HG02678 (cell line): ENCODE measurements at regions not wholly inside any gene's neighbourhood (a gene's known extent, or its start where the extent isn't known, plus 50 kb on each side); places are given as distances from the start of the nearest gene placed in this dataset.
A peak's percentile ranks its signal among the peaks of the same experiment; 100 is the strongest.
"Not testable (repeated sequence)": the region's sequence is repeated elsewhere in the genome, so short reads cannot be mapped to it uniquely, and the experiment has no call there.

Source experiments
- ATAC-seq: cut with Tn5 transposase; IDR thresholded peaks from one replicate; pipeline ENCODE4 v1.9.1; 2021; ENCODE audit warnings: mild to moderate bottlenecking, moderate library complexity; ENCODE audit not compliant: unreplicated experiment

- no peak for ATAC-seq
Observed at GRCh38 chr2:88396209-88396608, 56.3 kb downstream of the FOXI3 start.

- ATAC-seq, result no peak
Observed at GRCh38 chr2:88377641-88377991, 74.9 kb downstream of the FOXI3 start.

GRCh38 chr2:88372042-88372441 is 80.5 kb downstream of the FOXI3 start:
- no peak for ATAC-seq

GRCh38 chr2:88365408-88365807 is 87.1 kb downstream of the FOXI3 start:
- ATAC-seq, result not testable (repeated sequence)

- no peak for ATAC-seq
Observed at GRCh38 chr2:88355486-88355885, 97.0 kb downstream of the FOXI3 start.

- ATAC-seq, result no peak
Observed at GRCh38 chr2:88351249-88351601, 101.3 kb downstream of the FOXI3 start.

- ATAC-seq, result peak; percentile 58
Observed at GRCh38 chr2:88350331-88351248, 101.9 kb downstream of the FOXI3 start.

GRCh38 chr2:88345842-88346241 is 106.7 kb downstream of the FOXI3 start:
- ATAC-seq, result no peak

- ATAC-seq, result no peak
Observed at GRCh38 chr2:88342749-88343148, 109.7 kb downstream of the FOXI3 start.

GRCh38 chr2:88334418-88334817 is 118.1 kb downstream of the FOXI3 start:
- no peak for ATAC-seq

GRCh38 chr2:88331239-88331638 is 121.3 kb downstream of the FOXI3 start:
- ATAC-seq, result peak; percentile 35

GRCh38 chr2:88329815-88330603 is 122.5 kb downstream of the FOXI3 start:
- ATAC-seq, result peak; percentile 87

- ATAC-seq, result no peak
Observed at GRCh38 chr2:88321449-88322248, 130.8 kb downstream of the FOXI3 start.

GRCh38 chr2:88320076-88320773 is 132.3 kb downstream of the FOXI3 start:
- no peak for ATAC-seq

GRCh38 chr2:88318956-88319330 is 133.6 kb downstream of the FOXI3 start:
- ATAC-seq, result no peak

GRCh38 chr2:88318071-88318955 is 134.2 kb downstream of the FOXI3 start:
- ATAC-seq, result no peak

GRCh38 chr2:88310787-88311186 is 140.6 kb downstream of the THNSL2 start:
- ATAC-seq, result no peak

- ATAC-seq, result no peak
Observed at GRCh38 chr2:88307817-88308216, 137.7 kb downstream of the THNSL2 start.

- no peak for ATAC-seq
Observed at GRCh38 chr2:88303865-88304264, 133.7 kb downstream of the THNSL2 start.

- ATAC-seq, result no peak
Observed at GRCh38 chr2:88296247-88296646, 126.1 kb downstream of the THNSL2 start.
